ENCODE measurements at regions not wholly inside any gene's neighbourhood (a gene's known extent, or its start where the extent isn't known, plus 50 kb on each side); places are given as distances from the start of the nearest gene placed in this dataset.

DNA sequence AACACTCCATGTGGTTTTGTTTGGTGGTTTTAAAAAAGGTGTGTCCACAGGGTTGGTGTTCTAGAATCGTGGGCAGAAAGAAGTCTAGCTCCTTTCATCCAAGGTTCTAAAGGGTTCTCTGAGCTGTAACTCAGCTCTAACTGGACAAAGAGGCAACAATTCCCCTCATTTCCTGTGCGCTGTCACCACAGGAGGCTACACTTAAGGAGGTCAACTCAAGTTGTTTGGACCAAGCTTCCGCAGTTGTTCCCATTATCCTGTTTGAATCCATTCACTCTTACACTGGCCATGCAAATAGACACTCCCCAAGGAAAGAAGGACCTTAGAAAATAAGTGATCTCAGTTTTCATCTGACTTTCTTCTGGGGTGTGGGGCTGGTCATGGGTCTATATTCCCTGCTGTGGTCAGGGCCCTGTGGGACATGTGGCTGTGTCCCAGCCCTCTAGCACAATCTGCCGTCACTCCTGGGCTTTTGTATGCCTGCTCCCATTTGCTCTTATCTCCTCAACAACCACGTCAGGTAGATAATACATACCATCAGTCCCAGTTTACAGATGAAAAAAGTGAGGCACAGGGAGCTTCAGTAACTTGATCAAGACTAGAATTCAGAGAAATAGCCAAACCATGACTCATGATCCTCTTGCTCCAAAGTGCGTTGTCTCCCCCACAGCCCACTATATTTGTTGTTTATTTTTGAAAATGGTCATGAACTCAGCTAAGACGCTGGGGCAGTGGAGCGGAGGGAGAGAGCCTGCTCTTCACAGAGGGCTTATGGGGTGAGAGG, 103.6 kb downstream of the RHOU start:
- no peak overlapping the region for H3K4me3 ChIP-seq (ENCODE audit: low read length)
- H3F3A ChIP-seq (ENCODE audit: insufficient read depth, low read length, poor library complexity, severe bottlenecking), result no peaks in the 10 kb centered on the region
- H2AFZ ChIP-seq (ENCODE audit: low read depth, low read length), result no peak overlapping the region
- TF ChIP-seq RAD21 (conservative IDR thresholded peaks at IDR 0.05) (no peak), MXI1 (conservative IDR thresholded peaks at IDR 0.05; ENCODE audit: poor library complexity, severe bottlenecking) (no peak), EZH2 (IDR thresholded peaks at IDR 0.05; ENCODE audit: borderline replicate concordance, insufficient read depth, low read length, poor library complexity, severe bottlenecking) (no peak), POLR2AphosphoS5 (IDR thresholded peaks at IDR 0.05) (no peak), TAF1 (IDR thresholded peaks at IDR 0.05; ENCODE audit: low read depth) (no peak), SMC3 (conservative IDR thresholded peaks at IDR 0.05; ENCODE audit: poor library complexity) (no peak), EP300 (conservative IDR thresholded peaks at IDR 0.05; ENCODE audit: poor library complexity, severe bottlenecking) (no peak)
- TF ChIP-seq, protein P1, sequence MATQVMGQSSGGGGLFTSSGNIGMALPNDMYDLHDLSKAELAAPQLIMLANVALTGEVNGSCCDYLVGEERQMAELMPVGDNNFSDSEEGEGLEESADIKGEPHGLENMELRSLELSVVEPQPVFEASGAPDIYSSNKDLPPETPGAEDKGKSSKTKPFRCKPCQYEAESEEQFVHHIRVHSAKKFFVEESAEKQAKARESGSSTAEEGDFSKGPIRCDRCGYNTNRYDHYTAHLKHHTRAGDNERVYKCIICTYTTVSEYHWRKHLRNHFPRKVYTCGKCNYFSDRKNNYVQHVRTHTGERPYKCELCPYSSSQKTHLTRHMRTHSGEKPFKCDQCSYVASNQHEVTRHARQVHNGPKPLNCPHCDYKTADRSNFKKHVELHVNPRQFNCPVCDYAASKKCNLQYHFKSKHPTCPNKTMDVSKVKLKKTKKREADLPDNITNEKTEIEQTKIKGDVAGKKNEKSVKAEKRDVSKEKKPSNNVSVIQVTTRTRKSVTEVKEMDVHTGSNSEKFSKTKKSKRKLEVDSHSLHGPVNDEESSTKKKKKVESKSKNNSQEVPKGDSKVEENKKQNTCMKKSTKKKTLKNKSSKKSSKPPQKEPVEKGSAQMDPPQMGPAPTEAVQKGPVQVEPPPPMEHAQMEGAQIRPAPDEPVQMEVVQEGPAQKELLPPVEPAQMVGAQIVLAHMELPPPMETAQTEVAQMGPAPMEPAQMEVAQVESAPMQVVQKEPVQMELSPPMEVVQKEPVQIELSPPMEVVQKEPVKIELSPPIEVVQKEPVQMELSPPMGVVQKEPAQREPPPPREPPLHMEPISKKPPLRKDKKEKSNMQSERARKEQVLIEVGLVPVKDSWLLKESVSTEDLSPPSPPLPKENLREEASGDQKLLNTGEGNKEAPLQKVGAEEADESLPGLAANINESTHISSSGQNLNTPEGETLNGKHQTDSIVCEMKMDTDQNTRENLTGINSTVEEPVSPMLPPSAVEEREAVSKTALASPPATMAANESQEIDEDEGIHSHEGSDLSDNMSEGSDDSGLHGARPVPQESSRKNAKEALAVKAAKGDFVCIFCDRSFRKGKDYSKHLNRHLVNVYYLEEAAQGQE (IDR thresholded peaks at IDR 0.05; ENCODE audit: borderline replicate concordance), result no peak
- TF ChIP-seq, protein P2, sequence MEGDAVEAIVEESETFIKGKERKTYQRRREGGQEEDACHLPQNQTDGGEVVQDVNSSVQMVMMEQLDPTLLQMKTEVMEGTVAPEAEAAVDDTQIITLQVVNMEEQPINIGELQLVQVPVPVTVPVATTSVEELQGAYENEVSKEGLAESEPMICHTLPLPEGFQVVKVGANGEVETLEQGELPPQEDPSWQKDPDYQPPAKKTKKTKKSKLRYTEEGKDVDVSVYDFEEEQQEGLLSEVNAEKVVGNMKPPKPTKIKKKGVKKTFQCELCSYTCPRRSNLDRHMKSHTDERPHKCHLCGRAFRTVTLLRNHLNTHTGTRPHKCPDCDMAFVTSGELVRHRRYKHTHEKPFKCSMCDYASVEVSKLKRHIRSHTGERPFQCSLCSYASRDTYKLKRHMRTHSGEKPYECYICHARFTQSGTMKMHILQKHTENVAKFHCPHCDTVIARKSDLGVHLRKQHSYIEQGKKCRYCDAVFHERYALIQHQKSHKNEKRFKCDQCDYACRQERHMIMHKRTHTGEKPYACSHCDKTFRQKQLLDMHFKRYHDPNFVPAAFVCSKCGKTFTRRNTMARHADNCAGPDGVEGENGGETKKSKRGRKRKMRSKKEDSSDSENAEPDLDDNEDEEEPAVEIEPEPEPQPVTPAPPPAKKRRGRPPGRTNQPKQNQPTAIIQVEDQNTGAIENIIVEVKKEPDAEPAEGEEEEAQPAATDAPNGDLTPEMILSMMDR (IDR thresholded peaks at IDR 0.05; ENCODE audit: poor library complexity, severe bottlenecking), result no peak
- no peak overlapping the region for H3K27ac ChIP-seq (ENCODE audit: low read length)
- no peaks in the 10 kb centered on the region for H3K9me2 ChIP-seq (ENCODE audit: insufficient read depth, low read length)
- no peaks in the 10 kb centered on the region for H3K27me3 ChIP-seq (ENCODE audit: insufficient read depth, low read depth, low read length)
- H4K20me1 ChIP-seq (ENCODE audit: insufficient read depth), result no peaks in the 10 kb centered on the region
- H3K79me2 ChIP-seq (replicated peaks; ENCODE audit: insufficient read depth, low read length), result no peaks in the 10 kb centered on the region
- H3K9ac ChIP-seq (ENCODE audit: low read length), result no peak overlapping the region
- H3K4me2 ChIP-seq (ENCODE audit: low read length), result no peak overlapping the region
- peaks cover 7% of the 10 kb centered on the region for H3K9me3 ChIP-seq (ENCODE audit: low read length)
- no peaks in the 10 kb centered on the region for H3K36me3 ChIP-seq (ENCODE audit: insufficient read depth, low read length)

DNA sequence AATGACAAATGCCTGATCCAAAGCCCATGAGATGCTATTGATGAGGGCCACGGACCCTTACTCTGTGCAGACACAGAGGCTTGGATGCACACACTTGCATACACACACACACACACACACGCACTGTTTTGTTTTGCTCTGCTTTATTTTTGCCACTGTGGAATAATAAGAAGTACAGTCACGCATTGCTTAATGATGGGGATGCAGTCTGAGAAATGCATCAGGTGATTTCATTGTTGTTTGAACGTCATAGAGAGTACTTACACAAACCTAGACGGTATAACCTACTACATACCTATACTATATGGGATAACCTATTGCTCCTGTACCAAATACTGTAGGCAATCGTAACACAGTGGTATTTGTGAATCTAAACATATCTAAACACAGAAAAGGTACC, 104.4 kb downstream of the RHOU start:
- no peak overlapping the region for H3K27ac ChIP-seq (ENCODE audit: low read length)
- H3F3A ChIP-seq (ENCODE audit: insufficient read depth, low read length, poor library complexity, severe bottlenecking), result no peaks in the 10 kb centered on the region
- H3K36me3 ChIP-seq (ENCODE audit: insufficient read depth, low read length), result no peaks in the 10 kb centered on the region
- no peaks in the 10 kb centered on the region for H3K79me2 ChIP-seq (replicated peaks; ENCODE audit: insufficient read depth, low read length)
- peaks cover 7% of the 10 kb centered on the region for H3K9me3 ChIP-seq (ENCODE audit: low read length)
- TF ChIP-seq, protein P2 (IDR thresholded peaks at IDR 0.05; ENCODE audit: poor library complexity, severe bottlenecking), result no peak
- TF ChIP-seq RAD21 (conservative IDR thresholded peaks at IDR 0.05) (no peak), TAF1 (IDR thresholded peaks at IDR 0.05; ENCODE audit: low read depth) (no peak), SMC3 (conservative IDR thresholded peaks at IDR 0.05; ENCODE audit: poor library complexity) (no peak)
- TF ChIP-seq, protein P1 (IDR thresholded peaks at IDR 0.05; ENCODE audit: borderline replicate concordance), result no peak
- no peak overlapping the region for H3K4me2 ChIP-seq (ENCODE audit: low read length)
- no peak overlapping the region for H2AFZ ChIP-seq (ENCODE audit: low read depth, low read length)
- H3K27me3 ChIP-seq (ENCODE audit: insufficient read depth, low read depth, low read length), result no peaks in the 10 kb centered on the region
- no peak overlapping the region for H3K9ac ChIP-seq (ENCODE audit: low read length)
- H4K20me1 ChIP-seq (ENCODE audit: insufficient read depth), result no peaks in the 10 kb centered on the region
- H3K4me3 ChIP-seq (ENCODE audit: low read length), result no peak overlapping the region
- H3K9me2 ChIP-seq (ENCODE audit: insufficient read depth, low read length), result no peaks in the 10 kb centered on the region
